ENCODE measurements at regions not wholly inside any gene's neighbourhood (a gene's known extent, or its start where the extent isn't known, plus 50 kb on each side); places are given as distances from the start of the nearest gene placed in this dataset.

- TF ChIP-seq SIX5 (IDR thresholded peaks at IDR 0.05; ENCODE audit: low read depth, low read length) (no peak), HDAC6 (IDR thresholded peaks at IDR 0.05; ENCODE audit: low read depth, low read length) (no peak)
These were observed 211.0 kb downstream of the HAUS1 start for GRCh38 chr18:46315161-46315560.

Measured in H1 (cell line).